MV-4-11 (cell line): ENCODE measurements at regions not wholly inside any gene's neighbourhood (a gene's known extent, or its start where the extent isn't known, plus 50 kb on each side); places are given as distances from the start of the nearest gene placed in this dataset.
"Not testable (repeated sequence)": the region's sequence is repeated elsewhere in the genome, so short reads cannot be mapped to it uniquely, and the experiment has no call there.

Experiments used
- DNase-seq: peaks from one replicate; lab custom pipeline; 2025; lab: John Stamatoyannopoulos, UW

- DNase-seq, result not testable (repeated sequence)
These were observed 75.0 kb downstream of the C9orf50 start for GRCh38 chr9:129545876-129546275.

GRCh38 chr9:129544761-129545160, 76.1 kb downstream of the C9orf50 start:
- DNase-seq, result no peak

GRCh38 chr9:129542741-129543140, 78.2 kb downstream of the C9orf50 start:
- DNase-seq, result no peak

GRCh38 chr9:129541270-129541669, 79.6 kb downstream of the C9orf50 start:
- no peak for DNase-seq

GRCh38 chr9:129539446-129539845, 81.5 kb downstream of the C9orf50 start:
- no peak for DNase-seq

GRCh38 chr9:129531860-129532402, 89.0 kb downstream of the C9orf50 start:
- not testable (repeated sequence) for DNase-seq

GRCh38 chr9:129527955-129528354, 92.9 kb downstream of the C9orf50 start:
- not testable (repeated sequence) for DNase-seq

- DNase-seq, result no peak
These were observed 95.2 kb downstream of the C9orf50 start for GRCh38 chr9:129525656-129526196.

GRCh38 chr9:129524582-129525270, 96.2 kb downstream of the C9orf50 start:
- DNase-seq, result no peak

GRCh38 chr9:129523943-129524581, 96.8 kb downstream of the C9orf50 start:
- DNase-seq, result no peak

- no peak for DNase-seq
These were observed 98.5 kb downstream of the C9orf50 start for GRCh38 chr9:129522351-129522750.

- no peak for DNase-seq
These were observed 100.8 kb downstream of the C9orf50 start for GRCh38 chr9:129520082-129520481.

GRCh38 chr9:129518074-129518473, 102.8 kb downstream of the C9orf50 start:
- no peak for DNase-seq

GRCh38 chr9:129517006-129517405, 103.9 kb downstream of the C9orf50 start:
- no peak for DNase-seq

GRCh38 chr9:129514891-129515290, 106.0 kb downstream of the C9orf50 start:
- DNase-seq, result no peak

GRCh38 chr9:129514497-129514867, 106.4 kb downstream of the C9orf50 start:
- DNase-seq, result no peak

GRCh38 chr9:129513856-129514496, 106.9 kb downstream of the C9orf50 start:
- DNase-seq, result no peak

GRCh38 chr9:129513282-129513681, 107.6 kb downstream of the C9orf50 start:
- DNase-seq, result no peak

- DNase-seq, result no peak
These were observed 109.5 kb downstream of the C9orf50 start for GRCh38 chr9:129511285-129511900.

GRCh38 chr9:129509533-129509928, 111.4 kb downstream of the C9orf50 start:
- DNase-seq, result no peak

- DNase-seq, result no peak
These were observed 113.1 kb downstream of the C9orf50 start for GRCh38 chr9:129507805-129508204.

GRCh38 chr9:129506892-129507291, 114.0 kb downstream of the C9orf50 start:
- no peak for DNase-seq
